Neural cell (in vitro differentiated cells): ENCODE measurements at regions not wholly inside any gene's neighbourhood (a gene's known extent, or its start where the extent isn't known, plus 50 kb on each side); places are given as distances from the start of the nearest gene placed in this dataset.

Experiments used
- H2AFZ ChIP-seq: fragments of 200-600, 300-800 bp; sonication (generic), shearing (Covaris generic); 2 replicates; pipeline ENCODE4 v1.6.0; 2014; ENCODE audit warnings: low read depth, mild to moderate bottlenecking, antibody characterized with exemption, low read length, moderate library complexity
- H3F3A ChIP-seq: fragments of 200-600 bp; shearing (Covaris generic); 2 replicates; pipeline ENCODE4 v1.6.1; 2016; ENCODE audit warnings: mild to moderate bottlenecking, moderate library complexity, mixed read lengths, antibody characterized with exemption, low read length; ENCODE audit not compliant: insufficient read depth, poor library complexity, severe bottlenecking
- H3K27ac ChIP-seq: fragments of 200-600, 300-800 bp; sonication (generic), shearing (Covaris generic); 2 replicates; pipeline ENCODE4 v1.5.1; 2014; ENCODE audit warnings: mild to moderate bottlenecking, low read length, moderate library complexity
- H3K27me3 ChIP-seq: fragments of 300-800, 200-600 bp; sonication (generic), shearing (Covaris generic); 2 replicates; pipeline ENCODE4 v1.6.0; 2014; ENCODE audit warnings: mild to moderate bottlenecking, low read depth, low read length, moderate library complexity; ENCODE audit not compliant: insufficient read depth
- H3K36me3 ChIP-seq: fragments of 300-800, 200-600 bp; sonication (generic), shearing (Covaris generic); 2 replicates; pipeline ENCODE4 v1.5.1; 2014; ENCODE audit warnings: mild to moderate bottlenecking, antibody characterized with exemption, low read length, moderate library complexity; ENCODE audit not compliant: insufficient read depth
- H3K4me2 ChIP-seq: fragments of 300-800, 200-600 bp; sonication (generic), shearing (Covaris generic); 2 replicates; pipeline ENCODE4 v1.6.0; 2014; ENCODE audit warnings: mild to moderate bottlenecking, low read length
- H3K4me3 ChIP-seq: fragments of 300-800, 200-600 bp; sonication (generic), shearing (Covaris generic); 2 replicates; pipeline ENCODE4 v1.5.1; 2014; ENCODE audit warnings: mild to moderate bottlenecking, low read length, moderate library complexity
- H3K79me2 ChIP-seq: fragments of 200-600 bp; shearing (Covaris generic); replicated peaks from 2 replicates; pipeline ENCODE4 v1.6.0; 2014; ENCODE audit warnings: mild to moderate bottlenecking, low read length, moderate library complexity; ENCODE audit not compliant: insufficient read depth
- H3K9ac ChIP-seq: fragments of 300-800, 200-600 bp; sonication (generic), shearing (Covaris generic); 2 replicates; pipeline ENCODE4 v1.6.1; 2016; ENCODE audit warnings: mild to moderate bottlenecking, low read length, mixed read lengths
- H3K9me2 ChIP-seq: fragments of 200-600 bp; shearing (Covaris generic); 2 replicates; pipeline ENCODE4 v1.6.1; 2016; ENCODE audit warnings: mild to moderate bottlenecking, low read length, mixed read lengths; ENCODE audit not compliant: insufficient read depth
- H3K9me3 ChIP-seq: fragments of 200-600, 300-800 bp; sonication (generic), shearing (Covaris generic); 2 replicates; pipeline ENCODE4 v1.6.1; 2016; ENCODE audit warnings: mild to moderate bottlenecking, mixed run types, low read length, moderate library complexity, mixed read lengths
- H4K20me1 ChIP-seq: fragments of 200-600 bp; shearing (Covaris generic); 2 replicates; pipeline ENCODE4 v1.6.1; 2016; ENCODE audit warnings: mild to moderate bottlenecking, mixed run types; ENCODE audit not compliant: insufficient read depth
- CTCF ChIP-seq: fragments of 450-650 bp; IDR thresholded peaks from 2 replicates; pipeline ENCODE4 v1.5.1; 2014; ENCODE audit warnings: antibody characterized with exemption, mild to moderate bottlenecking, moderate library complexity; ENCODE audit not compliant: poor library complexity, severe bottlenecking
- EP300 ChIP-seq: fragments of 450-650 bp; conservative IDR thresholded peaks from 2 replicates; pipeline ENCODE4 v1.6.1; 2014; ENCODE audit warnings: antibody characterized with exemption, mild to moderate bottlenecking, moderate library complexity; ENCODE audit not compliant: poor library complexity, severe bottlenecking
- EZH2 ChIP-seq: fragments of 200-600, 300-800 bp; shearing (Covaris generic), sonication (generic); IDR thresholded peaks from 2 replicates; pipeline ENCODE4 v1.6.1; 2014; ENCODE audit warnings: antibody characterized with exemption, low read length, borderline replicate concordance, mild to moderate bottlenecking; ENCODE audit not compliant: insufficient read depth, poor library complexity, severe bottlenecking
- MXI1 ChIP-seq: fragments of 450-650 bp; conservative IDR thresholded peaks from 2 replicates; pipeline ENCODE4 v1.6.1; 2014; ENCODE audit warnings: antibody characterized with exemption, mild to moderate bottlenecking; ENCODE audit not compliant: poor library complexity, severe bottlenecking
- POLR2AphosphoS5 ChIP-seq: IDR thresholded peaks from 2 replicates; pipeline ENCODE4 v1.6.1; 2012
- RAD21 ChIP-seq: fragments of 450-650 bp; conservative IDR thresholded peaks from 2 replicates; pipeline ENCODE4 v1.6.1; 2014; ENCODE audit warnings: antibody characterized with exemption, mild to moderate bottlenecking, moderate library complexity
- REST ChIP-seq: IDR thresholded peaks from 2 replicates; pipeline ENCODE4 v1.6.1; 2012; ENCODE audit warnings: borderline replicate concordance
- SMC3 ChIP-seq: fragments of 450-650 bp; conservative IDR thresholded peaks from 2 replicates; pipeline ENCODE4 v1.6.1; 2014; ENCODE audit warnings: antibody characterized with exemption, mild to moderate bottlenecking, moderate library complexity; ENCODE audit not compliant: poor library complexity
- TAF1 ChIP-seq: IDR thresholded peaks from 2 replicates; pipeline ENCODE4 v1.6.1; 2012; ENCODE audit warnings: low read depth

GRCh38 chr6:76681781-76682180 is 609.3 kb upstream of the IMPG1 start:
- TF ChIP-seq EP300 (no peak), MXI1 (no peak), SMC3 (no peak), EZH2 (no peak), RAD21 (no peak), TAF1 (no peak), CTCF (no peak)
- no peak overlapping the region for H2AFZ ChIP-seq
- H3K27ac ChIP-seq, result no peak overlapping the region
- H3K9ac ChIP-seq, result no peak overlapping the region
- H3K36me3 ChIP-seq, result no peaks in the 10 kb centered on the region
- H3K9me3 ChIP-seq, result no peaks in the 10 kb centered on the region
- H3F3A ChIP-seq, result no peaks in the 10 kb centered on the region
- no peaks in the 10 kb centered on the region for H3K27me3 ChIP-seq
- no peak overlapping the region for H3K4me2 ChIP-seq
- no peak overlapping the region for H3K4me3 ChIP-seq
- H3K79me2 ChIP-seq, result no peaks in the 10 kb centered on the region
- no peaks in the 10 kb centered on the region for H4K20me1 ChIP-seq
- H3K9me2 ChIP-seq, result no peaks in the 10 kb centered on the region

- H2AFZ ChIP-seq, result no peak overlapping the region
- no peaks in the 10 kb centered on the region for H4K20me1 ChIP-seq
- H3K79me2 ChIP-seq, result no peaks in the 10 kb centered on the region
- no peak overlapping the region for H3K27ac ChIP-seq
- no peaks in the 10 kb centered on the region for H3F3A ChIP-seq
- no peaks in the 10 kb centered on the region for H3K36me3 ChIP-seq
- H3K9ac ChIP-seq, result no peak overlapping the region
- H3K4me3 ChIP-seq, result no peak overlapping the region
- H3K4me2 ChIP-seq, result no peak overlapping the region
- no peaks in the 10 kb centered on the region for H3K27me3 ChIP-seq
- H3K9me3 ChIP-seq, result no peaks in the 10 kb centered on the region
- TF ChIP-seq EZH2, result no peak
- no peak for TF ChIP-seq POLR2AphosphoS5
- TF ChIP-seq CTCF, result no peak
- no peak for TF ChIP-seq TAF1
- no peak for TF ChIP-seq SMC3
- TF ChIP-seq RAD21, result no peak
- TF ChIP-seq EP300, result no peak
- TF ChIP-seq MXI1, result no peak
- no peak for TF ChIP-seq REST
- no peaks in the 10 kb centered on the region for H3K9me2 ChIP-seq
Observed at GRCh38 chr6:76677017-76677416, 604.6 kb upstream of the IMPG1 start.
